ENCODE measurements at regions not wholly inside any gene's neighbourhood (a gene's known extent, or its start where the extent isn't known, plus 50 kb on each side); places are given as distances from the start of the nearest gene placed in this dataset.

- no peak for DNase-seq
These were observed 181.3 kb downstream of the KIF26A start for GRCh38 chr14:104319491-104320241.

GRCh38 chr14:104320611-104321086, 182.3 kb downstream of the KIF26A start:
- no peak for DNase-seq

- DNase-seq: no peak
These were observed 182.9 kb downstream of the KIF26A start for GRCh38 chr14:104321088-104321801.

GRCh38 chr14:104321802-104322130, 183.4 kb downstream of the KIF26A start:
- no peak for DNase-seq

GRCh38 chr14:104322531-104323366, 184.4 kb downstream of the KIF26A start:
- no peak for DNase-seq

GRCh38 chr14:104323551-104324175, 185.3 kb downstream of the KIF26A start:
- no peak for DNase-seq

- no peak for DNase-seq
These were observed 188.5 kb downstream of the KIF26A start for GRCh38 chr14:104326848-104327247.

- DNase-seq: no peak
These were observed 190.2 kb downstream of the KIF26A start for GRCh38 chr14:104328607-104329006.

GRCh38 chr14:104329793-104330192, 191.4 kb downstream of the KIF26A start:
- DNase-seq: no peak

GRCh38 chr14:104331871-104332605, 193.7 kb downstream of the KIF26A start:
- DNase-seq: no peak

GRCh38 chr14:104332634-104333270, 194.4 kb downstream of the KIF26A start:
- DNase-seq: no peak

- no peak for DNase-seq
These were observed 195.4 kb downstream of the KIF26A start for GRCh38 chr14:104333646-104334423.

GRCh38 chr14:104334424-104335161, 196.2 kb downstream of the KIF26A start:
- no peak for DNase-seq

- no peak for DNase-seq
These were observed 196.8 kb downstream of the KIF26A start for GRCh38 chr14:104335176-104335575.

- DNase-seq: no peak
These were observed 197.2 kb downstream of the KIF26A start for GRCh38 chr14:104335611-104336010.

GRCh38 chr14:104337351-104337750, 199.0 kb downstream of the KIF26A start:
- no peak for DNase-seq

- DNase-seq: no peak
These were observed 201.0 kb downstream of the KIF26A start for GRCh38 chr14:104339361-104339760.

GRCh38 chr14:104339829-104340228, 201.4 kb downstream of the KIF26A start:
- DNase-seq: no peak

Measured in renal pelvis (tissue), 1 donor.